ENCODE measurements at regions not wholly inside any gene's neighbourhood (a gene's known extent, or its start where the extent isn't known, plus 50 kb on each side); places are given as distances from the start of the nearest gene placed in this dataset.

GRCh38 chr15:95681836-95682544, 648.5 kb upstream of the NR2F2 start:
- no peak overlapping the region for H3K4me3 ChIP-seq (ENCODE audit: low read depth, low read length)
- H3K4me1 ChIP-seq = no peaks in the 10 kb centered on the region
- H3K27me3 ChIP-seq = no peaks in the 10 kb centered on the region
- TF ChIP-seq CTCF (IDR thresholded peaks at IDR 0.05; ENCODE audit: low read depth, low read length) = no peak
- no peaks in the 10 kb centered on the region for H3K9me3 ChIP-seq
- no peak for DNase-seq
- no peaks in the 10 kb centered on the region for H3K36me3 ChIP-seq

GRCh38 chr15:95684126-95684525, 646.4 kb upstream of the NR2F2 start:
- DNase-seq = no peak
- no peaks in the 10 kb centered on the region for H3K36me3 ChIP-seq
- H3K4me3 ChIP-seq (ENCODE audit: low read depth, low read length) = no peak overlapping the region
- H3K4me1 ChIP-seq = no peaks in the 10 kb centered on the region
- H3K9me3 ChIP-seq = no peaks in the 10 kb centered on the region
- no peaks in the 10 kb centered on the region for H3K27me3 ChIP-seq
- no peak for TF ChIP-seq CTCF (IDR thresholded peaks at IDR 0.05; ENCODE audit: low read depth, low read length)

- Histone ChIP-seq H3K36me3 (no peaks in the 10 kb centered on the region), H3K4me1 (no peaks in the 10 kb centered on the region), H3K4me3 (ENCODE audit: low read depth, low read length) (no peak overlapping the region), H3K9me3 (no peaks in the 10 kb centered on the region), H3K27me3 (no peaks in the 10 kb centered on the region)
- no peak for DNase-seq
- no peak for TF ChIP-seq CTCF (IDR thresholded peaks at IDR 0.05; ENCODE audit: low read depth, low read length)
Measured at GRCh38 chr15:95684693-95685115, 645.8 kb upstream of the NR2F2 start.

DNA sequence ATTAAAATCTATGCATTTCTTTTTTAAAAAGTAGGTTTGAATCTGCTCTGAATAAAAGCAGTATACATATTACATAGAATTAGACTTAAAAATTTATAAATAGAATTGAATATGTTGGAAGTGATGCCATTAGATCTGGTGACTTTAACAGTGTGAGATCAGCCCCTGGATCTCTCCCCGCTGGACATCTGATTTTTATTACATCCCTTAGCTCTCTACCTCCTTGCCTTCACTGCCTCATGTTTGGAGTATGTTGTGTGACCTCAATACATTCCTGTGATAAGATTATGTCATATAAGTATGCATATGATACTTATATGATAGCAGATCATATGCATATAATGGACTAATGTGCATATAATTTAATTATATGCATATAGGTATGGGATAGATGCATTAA, 643.4 kb upstream of the NR2F2 start:
- Histone ChIP-seq H3K36me3 (no peaks in the 10 kb centered on the region), H3K9me3 (no peaks in the 10 kb centered on the region), H3K4me3 (ENCODE audit: low read depth, low read length) (no peak overlapping the region), H3K27me3 (no peaks in the 10 kb centered on the region), H3K4me1 (no peaks in the 10 kb centered on the region)
- TF ChIP-seq CTCF (IDR thresholded peaks at IDR 0.05; ENCODE audit: low read depth, low read length) = no peak
- no peak for DNase-seq

- no peak for TF ChIP-seq CTCF (IDR thresholded peaks at IDR 0.05; ENCODE audit: low read depth, low read length)
- Histone ChIP-seq H3K9me3 (no peaks in the 10 kb centered on the region), H3K4me3 (ENCODE audit: low read depth, low read length) (no peak overlapping the region), H3K4me1 (no peaks in the 10 kb centered on the region), H3K36me3 (no peaks in the 10 kb centered on the region), H3K27me3 (no peaks in the 10 kb centered on the region)
- DNase-seq = no peak
Measured at GRCh38 chr15:95687686-95688085, 642.8 kb upstream of the NR2F2 start.

- no peak overlapping the region for H3K4me3 ChIP-seq (ENCODE audit: low read depth, low read length)
- no peaks in the 10 kb centered on the region for H3K36me3 ChIP-seq
- no peaks in the 10 kb centered on the region for H3K9me3 ChIP-seq
- H3K4me1 ChIP-seq = no peaks in the 10 kb centered on the region
- no peak for DNase-seq
- H3K27me3 ChIP-seq = no peaks in the 10 kb centered on the region
- TF ChIP-seq CTCF (IDR thresholded peaks at IDR 0.05; ENCODE audit: low read depth, low read length) = no peak
Measured at GRCh38 chr15:95690631-95691340, 639.7 kb upstream of the NR2F2 start.
